GM04503 (cell line): ENCODE measurements at regions not wholly inside any gene's neighbourhood (a gene's known extent, or its start where the extent isn't known, plus 50 kb on each side); places are given as distances from the start of the nearest gene placed in this dataset.

Source experiments
- DNase-seq: peaks from one replicate; pipeline ENCODE4 v3.0.0-alpha.2; 2012; ENCODE audit warnings: low read depth

- DNase-seq: no peak
Measured at GRCh38 chr10:56605051-56605450, 244.0 kb upstream of the ZWINT start.

GRCh38 chr10:56604624-56605023 lies 243.6 kb upstream of the ZWINT start:
- no peak for DNase-seq

GRCh38 chr10:56599201-56599600 lies 238.1 kb upstream of the ZWINT start:
- no peak for DNase-seq

- no peak for DNase-seq
Measured at GRCh38 chr10:56596257-56596656, 235.2 kb upstream of the ZWINT start.

- no peak for DNase-seq
Measured at GRCh38 chr10:56593120-56593519, 232.1 kb upstream of the ZWINT start.

- no peak for DNase-seq
Measured at GRCh38 chr10:56586461-56586891, 225.4 kb upstream of the ZWINT start.

- no peak for DNase-seq
Measured at GRCh38 chr10:56585447-56586171, 224.6 kb upstream of the ZWINT start.

GRCh38 chr10:56583316-56583715 lies 222.3 kb upstream of the ZWINT start:
- no peak for DNase-seq

- DNase-seq: no peak
Measured at GRCh38 chr10:56567580-56567979, 206.5 kb upstream of the ZWINT start.

GRCh38 chr10:56561336-56561735 lies 200.3 kb upstream of the ZWINT start:
- DNase-seq: no peak

GRCh38 chr10:56551037-56551436 lies 190.0 kb upstream of the ZWINT start:
- DNase-seq: no peak

- no peak for DNase-seq
Measured at GRCh38 chr10:56547163-56547562, 186.1 kb upstream of the ZWINT start.

GRCh38 chr10:56537984-56538383 lies 176.9 kb upstream of the ZWINT start:
- no peak for DNase-seq

- no peak for DNase-seq
Measured at GRCh38 chr10:56522166-56522565, 161.1 kb upstream of the ZWINT start.

GRCh38 chr10:56508562-56508961 lies 147.5 kb upstream of the ZWINT start:
- DNase-seq: no peak

GRCh38 chr10:56507033-56507432 lies 146.0 kb upstream of the ZWINT start:
- no peak for DNase-seq

GRCh38 chr10:56505555-56505954 lies 144.5 kb upstream of the ZWINT start:
- DNase-seq: no peak

GRCh38 chr10:56496186-56496486 lies 135.1 kb upstream of the ZWINT start:
- DNase-seq: no peak

GRCh38 chr10:56487746-56488145 lies 126.7 kb upstream of the ZWINT start:
- no peak for DNase-seq

GRCh38 chr10:56481521-56482091 lies 120.5 kb upstream of the ZWINT start:
- DNase-seq: no peak

- DNase-seq: no peak
Measured at GRCh38 chr10:56472978-56473377, 111.9 kb upstream of the ZWINT start.

- DNase-seq: no peak
Measured at GRCh38 chr10:56470701-56471100, 109.6 kb upstream of the ZWINT start.

- DNase-seq: no peak
Measured at GRCh38 chr10:56469482-56469881, 108.4 kb upstream of the ZWINT start.

GRCh38 chr10:56466005-56466404 lies 104.9 kb upstream of the ZWINT start:
- DNase-seq: no peak
